Activated CD8-positive, alpha-beta T cell treated with anti-CD3 and anti-CD28 coated beads for 36 hours (primary cell): ENCODE measurements at regions not wholly inside any gene's neighbourhood (a gene's known extent, or its start where the extent isn't known, plus 50 kb on each side); places are given as distances from the start of the nearest gene placed in this dataset.

Experiments
- ATAC-seq: fragments of 200-7000 bp; cut with Tn5 transposase; one replicate; pipeline ENCODE4 v1.10.0; 2021; ENCODE audit warnings: mild to moderate bottlenecking, moderate library complexity
- CTCF ChIA-PET: fragments of 350-600 bp; sonication (Branson Sonifier 250); formaldehyde crosslinking; loops from one replicate; lab custom pipeline; 2021; ENCODE audit warnings: antibody characterized with exemption; lab: Charles Lee
- POLR2A ChIA-PET: fragments of 350-600 bp; sonication (Branson Sonifier 250); formaldehyde crosslinking; loops from one replicate; lab custom pipeline; 2021; ENCODE audit warnings: antibody characterized with exemption; lab: Charles Lee
- DNase-seq: peaks from one replicate; pipeline ENCODE4 v3.0.0-alpha.2; 2020
- H3K27ac Mint-ChIP-seq: one replicate; pipeline ENCODE4 v1.8.0; 2021; ENCODE audit warnings: mild to moderate bottlenecking, mixed read lengths
- H3K27me3 Mint-ChIP-seq: one replicate; pipeline ENCODE4 v1.8.0; 2021; ENCODE audit warnings: mixed read lengths
- H3K36me3 Mint-ChIP-seq: one replicate; pipeline ENCODE4 v1.8.0; 2021; ENCODE audit warnings: low read depth, mixed read lengths
- H3K4me1 Mint-ChIP-seq: one replicate; pipeline ENCODE4 v1.8.0; 2021; ENCODE audit warnings: low read depth, mixed read lengths
- H3K4me3 Mint-ChIP-seq: one replicate; pipeline ENCODE4 v1.8.0; 2021; ENCODE audit warnings: mild to moderate bottlenecking, moderate library complexity, mixed read lengths
- H3K9me3 Mint-ChIP-seq: one replicate; pipeline ENCODE4 v1.8.0; 2021; ENCODE audit warnings: mixed read lengths
- CTCF ChIP-seq: fragments of 200-600 bp; IDR thresholded peaks from one replicate; pipeline ENCODE4 v1.8.0; 2022; ENCODE audit warnings: antibody characterized with exemption, mild to moderate bottlenecking
- intact Hi-C: fragments of 100-400 bp; cut with micrococcal nuclease; formaldehyde crosslinking; loops from one replicate; pipeline ENCODE4 v1.10.0; 2022

GRCh38 chr9:78900500-78900899, 603.6 kb downstream of the PSAT1 start:
- ATAC-seq (no peak), DNase-seq (no peak)
- Mint-ChIP-seq H3K4me3 (no peak overlapping the region), H3K27me3 (no peaks in the 10 kb centered on the region), H3K4me1 (no peaks in the 10 kb centered on the region), H3K9me3 (no peaks in the 10 kb centered on the region), H3K36me3 (no peaks in the 10 kb centered on the region), H3K27ac (no peak overlapping the region)
- ChIA-PET CTCF (interaction anchor here (1.2 kb wide), 1 partner anchor 79 kb away, joined by 3 read pairs; no protein-coding TSS in a partner anchor), POLR2A (no interaction called here)
- intact Hi-C loops, result no loop called here
- TF ChIP-seq CTCF, result no peak

GRCh38 chr9:78902051-78902450, 605.1 kb downstream of the PSAT1 start:
- ChIA-PET CTCF (no interaction called here), POLR2A (no interaction called here)
- Mint-ChIP-seq H3K27me3 (no peaks in the 10 kb centered on the region), H3K4me3 (no peak overlapping the region), H3K27ac (no peak overlapping the region), H3K36me3 (no peaks in the 10 kb centered on the region), H3K4me1 (no peaks in the 10 kb centered on the region), H3K9me3 (no peaks in the 10 kb centered on the region)
- no peak for TF ChIP-seq CTCF
- DNase-seq (no peak), ATAC-seq (no peak)
- intact Hi-C loops, result no loop called here

- intact Hi-C loops, result no loop called here
- no peak for DNase-seq
- H3K9me3 Mint-ChIP-seq, result no peaks in the 10 kb centered on the region
- no peak for TF ChIP-seq CTCF
- CTCF ChIA-PET, result no interaction called here
- no peaks in the 10 kb centered on the region for H3K4me1 Mint-ChIP-seq
- POLR2A ChIA-PET, result no interaction called here
- H3K4me3 Mint-ChIP-seq, result no peak overlapping the region
- no peaks in the 10 kb centered on the region for H3K36me3 Mint-ChIP-seq
- H3K27me3 Mint-ChIP-seq, result no peaks in the 10 kb centered on the region
- no peak overlapping the region for H3K27ac Mint-ChIP-seq
- no peak for ATAC-seq
Observed at GRCh38 chr9:78903581-78903980, 606.7 kb downstream of the PSAT1 start.

- CTCF ChIA-PET, result no interaction called here
- intact Hi-C loops, result no loop called here
- POLR2A ChIA-PET, result no interaction called here
- DNase-seq, result no peak
- H3K27me3 Mint-ChIP-seq, result no peaks in the 10 kb centered on the region
- no peak for ATAC-seq
- H3K4me1 Mint-ChIP-seq, result no peaks in the 10 kb centered on the region
- H3K27ac Mint-ChIP-seq, result no peak overlapping the region
- no peak overlapping the region for H3K4me3 Mint-ChIP-seq
- TF ChIP-seq CTCF, result no peak
- no peaks in the 10 kb centered on the region for H3K9me3 Mint-ChIP-seq
- no peaks in the 10 kb centered on the region for H3K36me3 Mint-ChIP-seq
Observed at GRCh38 chr9:78904686-78905085, 607.8 kb downstream of the PSAT1 start.

- no peak for DNase-seq
- H3K27ac Mint-ChIP-seq, result no peak overlapping the region
- no peak overlapping the region for H3K4me3 Mint-ChIP-seq
- no peaks in the 10 kb centered on the region for H3K36me3 Mint-ChIP-seq
- CTCF ChIA-PET, result no interaction called here
- H3K27me3 Mint-ChIP-seq, result no peaks in the 10 kb centered on the region
- POLR2A ChIA-PET, result no interaction called here
- TF ChIP-seq CTCF, result no peak
- intact Hi-C loops, result no loop called here
- H3K9me3 Mint-ChIP-seq, result no peaks in the 10 kb centered on the region
- ATAC-seq, result no peak
- H3K4me1 Mint-ChIP-seq, result no peaks in the 10 kb centered on the region
Observed at GRCh38 chr9:78905387-78905786, 608.5 kb downstream of the PSAT1 start.
